IMR-90 (cell line): ENCODE measurements at regions not wholly inside any gene's neighbourhood (a gene's known extent, or its start where the extent isn't known, plus 50 kb on each side); places are given as distances from the start of the nearest gene placed in this dataset.

Experiments
- ATAC-seq: fragments of 200-7000 bp; cut with Tn5 transposase; 2 replicates; pipeline ENCODE4 v1.9.1; 2020; ENCODE audit warnings: low read depth, mild to moderate bottlenecking, moderate library complexity
- BruUV-seq: library from RNA; stranded (reverse); fragments of 400-500 nt; replicated peaks from 2 replicates; lab custom pipeline; 2021; lab: Mats Ljungman, UMichigan
- CTCF ChIA-PET: fragments of 300-600 bp; formaldehyde crosslinking; extraction: SDS; loops from one replicate; lab custom pipeline; 2021; ENCODE audit warnings: antibody characterized with exemption; lab: Yijun Ruan, JAX
- POLR2A ChIA-PET: fragments of 300-600 bp; sonication (Branson Sonifier 250); formaldehyde crosslinking; loops from one replicate; lab custom pipeline; 2022; ENCODE audit warnings: antibody characterized with exemption; ENCODE audit not compliant: unreplicated experiment; lab: Charles Lee
- DNase-seq: peaks from one replicate; pipeline ENCODE4 v3.0.0; 2013
- H2AFZ ChIP-seq: replicated peaks from 2 replicates; pipeline ENCODE3; 2013; ENCODE audit warnings: low read length, mild to moderate bottlenecking; ENCODE audit not compliant: poor library complexity
- H2AK5ac ChIP-seq: 2 replicates; pipeline ENCODE4 v1.6.1; 2013; ENCODE audit warnings: low read depth, low read length, inconsistent platforms
- H2AK9ac ChIP-seq: replicated peaks from 2 replicates; pipeline ENCODE3; 2013; ENCODE audit warnings: mild to moderate bottlenecking, low read depth, low read length, moderate library complexity; ENCODE audit not compliant: poor library complexity
- H2BK120ac ChIP-seq: 2 replicates; pipeline ENCODE4 v1.6.1; 2013; ENCODE audit warnings: low read depth, low read length, inconsistent platforms
- H2BK15ac ChIP-seq: 3 replicates; pipeline ENCODE4 v1.6.1; 2013; ENCODE audit warnings: low read depth, low read length, inconsistent platforms
- H2BK20ac ChIP-seq: 2 replicates; pipeline ENCODE4 v1.6.1; 2013; ENCODE audit warnings: low read depth, mild to moderate bottlenecking, inconsistent platforms, low read length, moderate library complexity
- H2BK5ac ChIP-seq: 2 replicates; pipeline ENCODE4 v1.6.1; 2013; ENCODE audit warnings: mild to moderate bottlenecking, low read depth, low read length, inconsistent platforms; ENCODE audit not compliant: poor library complexity, severe bottlenecking
- H3K14ac ChIP-seq: replicated peaks from 2 replicates; pipeline ENCODE4 v1.6.1; 2013; ENCODE audit warnings: low read depth, low read length, inconsistent platforms
- H3K18ac ChIP-seq: 2 replicates; pipeline ENCODE4 v1.6.1; 2013; ENCODE audit warnings: low read depth, low read length, control low read depth
- H3K23ac ChIP-seq: 2 replicates; pipeline ENCODE4 v1.6.1; 2013; ENCODE audit warnings: low read depth, low read length, inconsistent platforms
- H3K27ac ChIP-seq: 2 replicates; pipeline ENCODE4 v1.5.1; 2013; ENCODE audit warnings: mild to moderate bottlenecking, control low read depth, low read length; ENCODE audit not compliant: insufficient read depth
- H3K27me3 ChIP-seq: 2 replicates; pipeline ENCODE4 v1.6.1; 2013; ENCODE audit warnings: low read length; ENCODE audit not compliant: control insufficient read depth, insufficient read depth
- H3K36me3 ChIP-seq: 2 replicates; pipeline ENCODE4 v1.6.1; 2013; ENCODE audit warnings: low read length, mixed read lengths; ENCODE audit not compliant: control insufficient read depth, insufficient read depth
- H3K4ac ChIP-seq: 2 replicates; pipeline ENCODE4 v1.6.1; 2013; ENCODE audit warnings: low read depth, low read length, inconsistent platforms
- H3K4me1 ChIP-seq: 2 replicates; pipeline ENCODE4 v1.6.1; 2013; ENCODE audit warnings: low read length, mixed read lengths; ENCODE audit not compliant: control insufficient read depth, insufficient read depth
- H3K4me2 ChIP-seq: 2 replicates; pipeline ENCODE4 v1.6.1; 2013; ENCODE audit warnings: low read depth, mild to moderate bottlenecking, control low read depth, low read length, moderate library complexity
- H3K4me3 ChIP-seq: 2 replicates; pipeline ENCODE4 v1.5.1; 2013; ENCODE audit warnings: low read depth, mild to moderate bottlenecking, control low read depth, low read length, moderate library complexity; ENCODE audit not compliant: insufficient read depth
- H3K56ac ChIP-seq: 2 replicates; pipeline ENCODE4 v1.6.1; 2013; ENCODE audit warnings: low read length, inconsistent platforms; ENCODE audit not compliant: insufficient read depth; ENCODE audit errors: extremely low read depth
- H3K79me1 ChIP-seq, 2 experiments: 2 replicates each; pipeline ENCODE4 v1.6.1; 2013; ENCODE audit warnings: low read length in 2 of 2, inconsistent platforms in 1 of 2, low read depth in 1 of 2
- H3K9ac ChIP-seq: 2 replicates; pipeline ENCODE4 v1.6.1; 2013; ENCODE audit warnings: low read depth, low read length, control low read depth
- H3K9me1 ChIP-seq: 2 replicates; pipeline ENCODE4 v1.6.1; 2013; ENCODE audit warnings: low read length, inconsistent platforms; ENCODE audit not compliant: insufficient read depth
- H3K9me3 ChIP-seq: 2 replicates; pipeline ENCODE4 v1.6.1; 2013; ENCODE audit warnings: low read length; ENCODE audit not compliant: control insufficient read depth, insufficient read depth
- H4K20me1 ChIP-seq: 2 replicates; pipeline ENCODE4 v1.6.1; 2013; ENCODE audit warnings: low read length, inconsistent platforms; ENCODE audit not compliant: insufficient read depth
- H4K5ac ChIP-seq: 2 replicates; pipeline ENCODE4 v1.6.1; 2013; ENCODE audit warnings: mild to moderate bottlenecking, low read depth, low read length, control low read depth
- H4K8ac ChIP-seq, 2 experiments: 2 replicates each; pipeline ENCODE4 v1.6.1; 2013; ENCODE audit warnings: low read depth in 2 of 2, low read length in 2 of 2, control low read depth in 1 of 2, inconsistent platforms in 1 of 2
- H4K91ac ChIP-seq: 2 replicates; pipeline ENCODE4 v1.6.1; 2013; ENCODE audit warnings: low read depth, low read length, inconsistent platforms; ENCODE audit not compliant: insufficient read depth
- CEBPB ChIP-seq: IDR thresholded peaks from 2 replicates; pipeline ENCODE4 v1.6.1; 2012; ENCODE audit warnings: low read depth, low read length, improper control_type of control experiment
- CHD1 ChIP-seq: IDR thresholded peaks from 2 replicates; pipeline ENCODE4 v1.6.1; 2012; ENCODE audit warnings: low read depth, low read length, improper control_type of control experiment
- MXI1 ChIP-seq: IDR thresholded peaks from 2 replicates; pipeline ENCODE4 v1.6.1; 2012; ENCODE audit warnings: low read depth, mild to moderate bottlenecking, low read length, moderate library complexity, borderline replicate concordance
- POLR2A ChIP-seq: IDR thresholded peaks from 2 replicates; pipeline ENCODE4 v1.6.1; 2012; ENCODE audit warnings: mild to moderate bottlenecking, low read depth, low read length
- RFX5 ChIP-seq: IDR thresholded peaks from 2 replicates; pipeline ENCODE4 v1.8.0; 2012; ENCODE audit warnings: low read depth, mild to moderate bottlenecking, low read length, moderate library complexity
- SMC3 ChIP-seq: fragments of 150-350 bp; IDR thresholded peaks from 2 replicates; pipeline ENCODE4 v1.6.1; 2016; ENCODE audit warnings: low read depth, mild to moderate bottlenecking, antibody characterized with exemption, low read length, moderate library complexity
- WGBS, 2 experiments: methylation state at CpG; one replicate each; pipeline versions ENCODE4 v1.1.5 to v1.1.7; 2013; ENCODE audit warnings: missing lambda C conversion rate in 2 of 2; ENCODE audit not compliant: insufficient read length in 1 of 2; ENCODE audit errors: extremely low coverage in 2 of 2; 5-methylcytosine and 5-hydroxymethylcytosine counted together
- dilution Hi-C: fragments of 300-500 bp; cut with HindIII; formaldehyde crosslinking; loops from one replicate; pipeline ENCODE4 v1.14.3; 2018; ENCODE audit warnings: low sequenced_read_pairs; ENCODE audit not compliant: unreplicated experiment
- in situ Hi-C: fragments of 300-500 bp; cut with MboI; formaldehyde crosslinking; loops from 3 replicates; pipeline ENCODE4 v1.14.3; 2019; ENCODE audit warnings: low sequenced_read_pairs, inconsistent platforms, mixed read lengths
- intact Hi-C: fragments of 100-400 bp; cut with micrococcal nuclease; formaldehyde crosslinking; loops from 2 replicates; pipeline ENCODE4 v1.10.0; 2022
- TF ChIP-seq, protein P1 (sequence below): fragments of 150-350 bp; IDR thresholded peaks from 2 replicates; pipeline ENCODE4 v1.6.1; 2016; ENCODE audit warnings: low read depth, mild to moderate bottlenecking, low read length, moderate library complexity, borderline replicate concordance
- TF ChIP-seq, protein P2 (sequence below): conservative IDR thresholded peaks from 2 replicates; pipeline ENCODE4 v1.5.1; 2012; ENCODE audit warnings: mild to moderate bottlenecking, low read depth, low read length, improper control_type of control experiment

DNA sequence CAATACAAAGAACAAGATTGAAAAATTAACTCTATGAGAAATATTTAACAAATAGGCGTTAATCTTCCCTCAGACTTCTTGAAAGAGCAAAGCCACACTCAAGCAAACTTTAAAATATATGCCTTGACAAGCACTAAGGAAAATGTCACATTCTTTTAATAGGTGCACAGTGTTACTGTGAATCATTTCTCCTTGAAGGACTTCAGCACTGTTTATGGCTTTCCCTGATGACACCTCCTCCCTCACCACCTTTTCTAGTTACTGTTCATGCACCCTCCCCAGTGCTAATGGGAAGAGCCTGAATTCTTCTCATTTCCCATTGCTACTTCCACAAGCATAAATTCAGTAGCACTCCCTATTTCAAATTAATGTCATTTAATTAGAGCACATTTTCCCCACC is 299.5 kb upstream of the RRP15 start:
- no peaks in the 10 kb centered on the region for H3K79me1 ChIP-seq
- H2AK5ac ChIP-seq = no peak overlapping the region
- no peak overlapping the region for H3K9ac ChIP-seq
- ATAC-seq (no peak), DNase-seq (no peak)
- no peak overlapping the region for H2BK15ac ChIP-seq
- no peak overlapping the region for H3K56ac ChIP-seq
- no peak overlapping the region for H3K18ac ChIP-seq
- H3K14ac ChIP-seq = no peak overlapping the region
- H4K5ac ChIP-seq = no peak overlapping the region
- intact Hi-C loops = no loop called here
- H4K91ac ChIP-seq = no peak overlapping the region
- no peak overlapping the region for H3K4me2 ChIP-seq
- H3K23ac ChIP-seq = no peak overlapping the region
- H3K9me1 ChIP-seq = no peaks in the 10 kb centered on the region
- H3K4ac ChIP-seq = no peak overlapping the region
- H3K4me1 ChIP-seq = no peaks in the 10 kb centered on the region
- H4K20me1 ChIP-seq = no peaks in the 10 kb centered on the region
- dilution Hi-C loops = no loop called here
- H2AFZ ChIP-seq = no peak overlapping the region
- H2AK9ac ChIP-seq = no peak overlapping the region
- WGBS, 2 experiments = no CpG with 5 or more reads among the region's 1 CpG
- no peaks in the 10 kb centered on the region for H3K36me3 ChIP-seq
- no peak overlapping the region for H3K4me3 ChIP-seq
- H4K8ac ChIP-seq = no peak overlapping the region
- H2BK5ac ChIP-seq = no peak overlapping the region
- ChIA-PET POLR2A (no interaction called here), CTCF (no interaction called here)
- no TSS peak for BruUV-seq
- TF ChIP-seq RFX5 (no peak), CEBPB (no peak), CHD1 (no peak), MXI1 (no peak), POLR2A (no peak), SMC3 (no peak)
- TF ChIP-seq, protein P1, sequence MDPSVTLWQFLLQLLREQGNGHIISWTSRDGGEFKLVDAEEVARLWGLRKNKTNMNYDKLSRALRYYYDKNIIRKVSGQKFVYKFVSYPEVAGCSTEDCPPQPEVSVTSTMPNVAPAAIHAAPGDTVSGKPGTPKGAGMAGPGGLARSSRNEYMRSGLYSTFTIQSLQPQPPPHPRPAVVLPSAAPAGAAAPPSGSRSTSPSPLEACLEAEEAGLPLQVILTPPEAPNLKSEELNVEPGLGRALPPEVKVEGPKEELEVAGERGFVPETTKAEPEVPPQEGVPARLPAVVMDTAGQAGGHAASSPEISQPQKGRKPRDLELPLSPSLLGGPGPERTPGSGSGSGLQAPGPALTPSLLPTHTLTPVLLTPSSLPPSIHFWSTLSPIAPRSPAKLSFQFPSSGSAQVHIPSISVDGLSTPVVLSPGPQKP = no peak
- TF ChIP-seq, protein P2, sequence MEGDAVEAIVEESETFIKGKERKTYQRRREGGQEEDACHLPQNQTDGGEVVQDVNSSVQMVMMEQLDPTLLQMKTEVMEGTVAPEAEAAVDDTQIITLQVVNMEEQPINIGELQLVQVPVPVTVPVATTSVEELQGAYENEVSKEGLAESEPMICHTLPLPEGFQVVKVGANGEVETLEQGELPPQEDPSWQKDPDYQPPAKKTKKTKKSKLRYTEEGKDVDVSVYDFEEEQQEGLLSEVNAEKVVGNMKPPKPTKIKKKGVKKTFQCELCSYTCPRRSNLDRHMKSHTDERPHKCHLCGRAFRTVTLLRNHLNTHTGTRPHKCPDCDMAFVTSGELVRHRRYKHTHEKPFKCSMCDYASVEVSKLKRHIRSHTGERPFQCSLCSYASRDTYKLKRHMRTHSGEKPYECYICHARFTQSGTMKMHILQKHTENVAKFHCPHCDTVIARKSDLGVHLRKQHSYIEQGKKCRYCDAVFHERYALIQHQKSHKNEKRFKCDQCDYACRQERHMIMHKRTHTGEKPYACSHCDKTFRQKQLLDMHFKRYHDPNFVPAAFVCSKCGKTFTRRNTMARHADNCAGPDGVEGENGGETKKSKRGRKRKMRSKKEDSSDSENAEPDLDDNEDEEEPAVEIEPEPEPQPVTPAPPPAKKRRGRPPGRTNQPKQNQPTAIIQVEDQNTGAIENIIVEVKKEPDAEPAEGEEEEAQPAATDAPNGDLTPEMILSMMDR = no peak
- H2BK120ac ChIP-seq = no peak overlapping the region
- H3K27ac ChIP-seq = no peak overlapping the region
- in situ Hi-C loops = no loop called here
- H3K9me3 ChIP-seq = no peaks in the 10 kb centered on the region
- H2BK20ac ChIP-seq = no peak overlapping the region
- no peaks in the 10 kb centered on the region; the same call in 1 of the 2 replicates for H3K27me3 ChIP-seq
